Loucy (cell line): ENCODE measurements at regions not wholly inside any gene's neighbourhood (a gene's known extent, or its start where the extent isn't known, plus 50 kb on each side); places are given as distances from the start of the nearest gene placed in this dataset.

Source experiments
- H2AFZ ChIP-seq: fragments of 200-600 bp; sonication (generic); 2 replicates; pipeline ENCODE4 v1.6.0; 2016; ENCODE audit warnings: antibody characterized with exemption, mild to moderate bottlenecking, low read length, moderate library complexity
- H3F3A ChIP-seq: fragments of 200-600 bp; 2 replicates; pipeline ENCODE4 v1.6.0; 2016; ENCODE audit warnings: antibody characterized with exemption, low read depth, mild to moderate bottlenecking
- H3K27me3 ChIP-seq: fragments of 200-600 bp; sonication (generic); 2 replicates; pipeline ENCODE4 v1.6.1; 2014; ENCODE audit warnings: low read length, mild to moderate bottlenecking; ENCODE audit not compliant: insufficient read depth, poor library complexity, severe bottlenecking
- H3K36me3 ChIP-seq: fragments of 200-600 bp; sonication (generic); 2 replicates; pipeline ENCODE4 v1.6.1; 2016; ENCODE audit warnings: low read length; ENCODE audit not compliant: insufficient read depth
- H3K4me1 ChIP-seq: fragments of 200-600 bp; sonication (generic); 2 replicates; pipeline ENCODE4 v1.5.1; 2014; ENCODE audit warnings: low read length, mild to moderate bottlenecking; ENCODE audit not compliant: insufficient read depth, poor library complexity, severe bottlenecking
- H3K4me2 ChIP-seq: fragments of 200-600 bp; sonication (generic); 2 replicates; pipeline ENCODE4 v1.6.0; 2014; ENCODE audit warnings: antibody characterized with exemption, low read length, low read depth, mild to moderate bottlenecking; ENCODE audit not compliant: poor library complexity, severe bottlenecking
- H3K4me3 ChIP-seq: fragments of 200-600 bp; sonication (generic); 2 replicates; pipeline ENCODE4 v1.5.1; 2014; ENCODE audit warnings: low read length, mild to moderate bottlenecking, mixed read lengths; ENCODE audit not compliant: poor library complexity, severe bottlenecking
- H3K79me2 ChIP-seq: fragments of 200-600 bp; sonication (generic); 2 replicates; pipeline ENCODE4 v1.6.1; 2014; ENCODE audit warnings: low read length; ENCODE audit not compliant: insufficient read depth
- H3K9ac ChIP-seq: fragments of 200-600 bp; sonication (generic); 2 replicates; pipeline ENCODE4 v1.6.0; 2014; ENCODE audit warnings: mild to moderate bottlenecking, low read depth, low read length, moderate library complexity; ENCODE audit not compliant: poor library complexity, severe bottlenecking
- H3K9me2 ChIP-seq: fragments of 200-600 bp; sonication (generic); replicated peaks from 2 replicates; pipeline ENCODE4 v1.6.1; 2016; ENCODE audit warnings: low read depth, low read length, mixed read lengths
- H3K9me3 ChIP-seq: fragments of 200-600 bp; sonication (generic); 2 replicates; pipeline ENCODE4 v1.6.1; 2014; ENCODE audit warnings: mild to moderate bottlenecking, antibody characterized with exemption, low read length, low read depth; ENCODE audit not compliant: insufficient read depth
- H4K20me1 ChIP-seq: fragments of 200-600 bp; sonication (generic); 2 replicates; pipeline ENCODE4 v1.6.0; 2014; ENCODE audit warnings: antibody characterized with exemption, low read length, mild to moderate bottlenecking; ENCODE audit not compliant: insufficient read depth, poor library complexity, severe bottlenecking
- CTCF ChIP-seq: fragments of 200-600 bp; sonication (generic); conservative IDR thresholded peaks from 2 replicates; pipeline ENCODE4 v1.5.1; 2014; ENCODE audit warnings: mild to moderate bottlenecking, antibody characterized with exemption, low read length
- EZH2phosphoT487 ChIP-seq: fragments of 200-600 bp; IDR thresholded peaks from 2 replicates; pipeline ENCODE4 v1.6.1; 2018; ENCODE audit warnings: antibody characterized with exemption, mild to moderate bottlenecking, moderate library complexity, borderline replicate concordance

GRCh38 chr15:38992930-38993329 lies 428.3 kb upstream of the RASGRP1 start:
- Histone ChIP-seq H3K4me3 (no peak overlapping the region), H3K9ac (no peak overlapping the region), H2AFZ (no peak overlapping the region), H3F3A (no peaks in the 10 kb centered on the region), H4K20me1 (no peaks in the 10 kb centered on the region), H3K9me3 (no peaks in the 10 kb centered on the region), H3K4me2 (no peak overlapping the region), H3K36me3 (no peaks in the 10 kb centered on the region), H3K9me2 (no peaks in the 10 kb centered on the region), H3K4me1 (no peaks in the 10 kb centered on the region), H3K27me3 (peaks cover 6% of the 10 kb centered on the region), H3K79me2 (no peaks in the 10 kb centered on the region)
- TF ChIP-seq EZH2phosphoT487 (no peak), CTCF (no peak)

- TF ChIP-seq CTCF: no peak
- no peaks in the 10 kb centered on the region for H4K20me1 ChIP-seq
- H3K79me2 ChIP-seq: no peaks in the 10 kb centered on the region
- no peaks in the 10 kb centered on the region for H3K9me3 ChIP-seq
- no peaks in the 10 kb centered on the region for H3F3A ChIP-seq
- no peaks in the 10 kb centered on the region for H3K9me2 ChIP-seq
- no peak overlapping the region for H3K4me3 ChIP-seq
- peaks cover 6% of the 10 kb centered on the region for H3K27me3 ChIP-seq
- H3K4me2 ChIP-seq: no peak overlapping the region
- H3K36me3 ChIP-seq: no peaks in the 10 kb centered on the region
- no peak overlapping the region for H3K9ac ChIP-seq
- H2AFZ ChIP-seq: no peak overlapping the region
- no peaks in the 10 kb centered on the region for H3K4me1 ChIP-seq
These were observed 429.7 kb upstream of the RASGRP1 start for GRCh38 chr15:38994310-38994709.

- H3K4me1 ChIP-seq: peaks cover 5% of the 10 kb centered on the region
- TF ChIP-seq CTCF: no peak
- no peak for TF ChIP-seq EZH2phosphoT487
- no peaks in the 10 kb centered on the region for H3K36me3 ChIP-seq
- H3K9ac ChIP-seq: no peak overlapping the region
- no peak overlapping the region for H2AFZ ChIP-seq
- no peaks in the 10 kb centered on the region for H4K20me1 ChIP-seq
- no peaks in the 10 kb centered on the region for H3K9me2 ChIP-seq
- no peaks in the 10 kb centered on the region for H3F3A ChIP-seq
- H3K79me2 ChIP-seq: no peaks in the 10 kb centered on the region
- no peaks in the 10 kb centered on the region for H3K9me3 ChIP-seq
- H3K4me2 ChIP-seq: no peak overlapping the region
- H3K4me3 ChIP-seq: no peak overlapping the region
- peaks cover 6% of the 10 kb centered on the region for H3K27me3 ChIP-seq
These were observed 431.6 kb upstream of the RASGRP1 start for GRCh38 chr15:38996111-38996631.
